ENCODE measurements at regions not wholly inside any gene's neighbourhood (a gene's known extent, or its start where the extent isn't known, plus 50 kb on each side); places are given as distances from the start of the nearest gene placed in this dataset.

DNA sequence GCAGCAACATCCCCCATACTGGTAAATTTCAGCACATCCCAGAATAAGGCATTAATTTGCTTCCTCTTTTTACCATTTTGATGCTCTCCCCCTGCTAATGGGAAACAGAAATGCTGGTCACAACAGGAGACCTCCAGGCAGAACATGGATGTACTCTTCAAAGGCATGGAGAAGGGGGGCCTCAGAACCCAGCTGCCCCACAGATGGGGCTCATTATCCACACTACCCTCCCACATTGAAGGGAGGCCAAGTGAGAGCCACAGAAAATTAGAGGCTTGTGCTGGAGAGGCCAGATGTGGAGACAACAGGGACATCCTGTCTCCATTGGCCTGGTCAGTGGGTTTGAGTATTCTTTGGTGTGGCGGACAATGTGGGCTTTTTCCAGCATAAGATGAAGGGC is 150.1 kb upstream of the CDH11 start:
- TF ChIP-seq BHLHE40 (IDR thresholded peaks at IDR 0.05; ENCODE audit: borderline replicate concordance) (no peak), PKNOX1 (IDR thresholded peaks at IDR 0.05) (no peak), LEF1 (IDR thresholded peaks at IDR 0.05; ENCODE audit: borderline replicate concordance) (no peak)

Data from HEK293T (cell line).